Fibroblast of mammary gland (primary cell): ENCODE measurements at regions not wholly inside any gene's neighbourhood (a gene's known extent, or its start where the extent isn't known, plus 50 kb on each side); places are given as distances from the start of the nearest gene placed in this dataset.

ENCODE experiments used
- DNase-seq: peaks from one replicate; pipeline ENCODE4 v3.0.0-alpha.2; 2010; ENCODE audit warnings: low read depth
- H3K4me3 ChIP-seq: 2 replicates; pipeline ENCODE4 v1.5.1; 2011; ENCODE audit warnings: low read depth, mild to moderate bottlenecking, low read length, moderate library complexity; ENCODE audit not compliant: control insufficient read depth
- CTCF ChIP-seq: conservative IDR thresholded peaks from 2 replicates; pipeline ENCODE4 v1.5.1; 2011; ENCODE audit warnings: low read depth, low read length, inconsistent platforms; ENCODE audit not compliant: control insufficient read depth, insufficient read depth

- TF ChIP-seq CTCF, result no peak
- no peak for DNase-seq
- H3K4me3 ChIP-seq, result no peak overlapping the region
Observed at GRCh38 chr2:126811101-126811500, 87.6 kb upstream of the TEX51 start.

GRCh38 chr2:126817172-126817571 is 81.5 kb upstream of the TEX51 start:
- TF ChIP-seq CTCF, result no peak
- H3K4me3 ChIP-seq, result no peak overlapping the region
- no peak for DNase-seq

- DNase-seq, result no peak
- no peak overlapping the region for H3K4me3 ChIP-seq
- no peak for TF ChIP-seq CTCF
Observed at GRCh38 chr2:126822115-126822514, 76.6 kb upstream of the TEX51 start.

- no peak overlapping the region for H3K4me3 ChIP-seq
- DNase-seq, result no peak
- TF ChIP-seq CTCF, result no peak
Observed at GRCh38 chr2:126822921-126823320, 75.8 kb upstream of the TEX51 start.

GRCh38 chr2:126823951-126824350 is 74.7 kb upstream of the TEX51 start:
- no peak for DNase-seq
- H3K4me3 ChIP-seq, result no peak overlapping the region
- TF ChIP-seq CTCF, result no peak

GRCh38 chr2:126824663-126825062 is 74.0 kb upstream of the TEX51 start:
- no peak overlapping the region for H3K4me3 ChIP-seq
- no peak for TF ChIP-seq CTCF
- DNase-seq, result peak; percentile 2

GRCh38 chr2:126825316-126825715 is 73.4 kb upstream of the TEX51 start:
- TF ChIP-seq CTCF, result no peak
- no peak for DNase-seq
- no peak overlapping the region for H3K4me3 ChIP-seq
